GM18873 (cell line): ENCODE measurements at regions not wholly inside any gene's neighbourhood (a gene's known extent, or its start where the extent isn't known, plus 50 kb on each side); places are given as distances from the start of the nearest gene placed in this dataset.

Source experiments
- ATAC-seq: cut with Tn5 transposase; IDR thresholded peaks from one replicate; pipeline ENCODE4 v1.9.1; 2021; ENCODE audit warnings: mild to moderate bottlenecking, moderate library complexity, moderate number of reproducible peaks; ENCODE audit not compliant: unreplicated experiment, low FRiP score

DNA sequence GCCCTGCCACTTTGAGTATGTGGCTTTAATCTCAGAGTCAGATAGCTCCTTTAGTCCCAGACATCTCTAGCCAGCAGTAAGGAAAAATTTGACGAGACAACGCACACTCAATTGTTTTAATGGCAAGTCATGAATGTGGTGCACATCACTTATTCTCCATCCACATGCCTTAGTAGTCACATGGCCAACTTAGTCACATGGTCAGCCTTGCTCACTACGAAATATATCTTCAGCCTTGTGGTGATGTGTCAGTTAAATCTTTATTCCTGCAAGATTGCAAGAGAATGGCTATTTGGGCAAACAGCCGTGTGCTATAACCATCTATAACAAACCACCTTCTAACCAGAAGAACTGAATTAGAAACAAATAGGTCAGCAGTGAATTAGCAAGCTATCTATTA lies 871.1 kb upstream of the CELF2 start:
- ATAC-seq: no peak

GRCh38 chr10:10149899-10150298 lies 867.8 kb upstream of the CELF2 start:
- ATAC-seq: no peak

DNA sequence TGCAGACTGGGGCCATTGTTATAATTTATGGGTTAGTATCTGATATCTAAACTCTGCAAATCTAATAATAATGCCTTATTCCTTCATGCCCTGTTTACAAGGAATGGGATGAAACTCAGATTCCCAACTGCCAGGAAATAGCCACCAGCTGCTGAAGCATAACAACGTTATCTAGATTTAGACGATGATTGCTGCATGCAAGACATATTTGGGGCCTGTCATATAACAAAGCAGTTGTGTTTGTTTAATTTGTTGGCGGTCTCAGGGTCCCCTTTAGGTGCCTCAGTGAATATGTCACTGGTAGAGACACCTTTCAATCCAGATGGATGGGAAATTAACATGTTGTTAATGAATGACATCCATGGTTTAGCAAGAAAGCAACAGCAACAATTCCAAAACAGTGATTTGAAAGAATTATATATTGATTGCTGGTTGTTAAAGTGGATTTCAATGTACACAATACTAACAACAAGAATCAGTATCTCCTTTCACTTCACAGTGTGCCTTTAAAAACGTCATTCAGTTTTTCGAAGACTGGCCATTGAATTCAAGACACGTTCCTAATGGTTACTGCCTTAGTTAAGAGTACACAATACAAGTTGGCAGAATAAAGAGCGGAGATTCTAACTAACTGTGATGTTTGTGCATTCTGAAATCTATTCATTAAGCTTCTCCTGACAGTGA lies 860.6 kb upstream of the CELF2 start:
- ATAC-seq: no peak

GRCh38 chr10:10160821-10161312 lies 856.8 kb upstream of the CELF2 start:
- no peak for ATAC-seq

GRCh38 chr10:10164848-10165247 lies 852.8 kb upstream of the CELF2 start:
- ATAC-seq: no peak

GRCh38 chr10:10165415-10165814 lies 852.3 kb upstream of the CELF2 start:
- ATAC-seq: no peak

DNA sequence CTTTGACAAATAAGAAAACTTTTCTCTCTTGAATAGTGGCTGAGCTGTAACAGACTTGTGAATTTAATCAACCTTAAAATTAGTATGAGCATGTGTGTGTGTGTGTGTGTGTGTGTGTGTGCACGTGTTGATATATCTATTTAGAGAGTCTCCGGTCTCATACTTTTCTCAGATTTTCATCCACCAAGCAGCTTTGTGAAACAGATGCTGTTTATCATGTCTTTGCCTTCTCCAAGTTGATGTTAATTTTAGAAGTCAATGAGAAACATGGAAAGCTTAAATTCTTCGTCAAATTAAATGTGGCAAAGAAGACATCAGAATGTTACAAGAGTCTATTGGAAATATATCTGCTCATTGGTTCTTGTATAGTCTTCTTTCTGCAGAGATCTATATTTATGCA lies 839.2 kb upstream of the CELF2 start:
- no peak for ATAC-seq

DNA sequence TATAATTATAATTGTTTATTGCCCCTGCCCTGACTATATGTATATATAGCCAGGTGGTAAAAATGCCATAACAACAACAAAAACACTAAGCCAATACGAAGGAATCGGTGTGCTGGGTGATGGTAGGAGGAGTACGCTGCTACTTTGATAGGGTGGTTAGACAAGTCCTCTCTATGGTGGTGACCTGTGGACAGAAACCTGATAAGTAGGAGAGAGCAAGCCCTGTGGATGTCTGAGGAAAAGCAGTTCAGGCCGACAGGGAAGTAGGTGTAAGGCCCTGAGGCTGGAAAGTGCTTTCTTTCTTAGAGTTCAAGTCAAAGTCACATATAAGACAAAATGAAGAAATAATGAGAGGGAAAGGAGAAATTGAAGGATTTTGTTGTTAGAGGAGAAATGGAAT lies 823.8 kb upstream of the CELF2 start:
- ATAC-seq: no peak

GRCh38 chr10:10196701-10197100 lies 821.0 kb upstream of the CELF2 start:
- ATAC-seq: no peak

GRCh38 chr10:10197423-10197822 lies 820.2 kb upstream of the CELF2 start:
- no peak for ATAC-seq

DNA sequence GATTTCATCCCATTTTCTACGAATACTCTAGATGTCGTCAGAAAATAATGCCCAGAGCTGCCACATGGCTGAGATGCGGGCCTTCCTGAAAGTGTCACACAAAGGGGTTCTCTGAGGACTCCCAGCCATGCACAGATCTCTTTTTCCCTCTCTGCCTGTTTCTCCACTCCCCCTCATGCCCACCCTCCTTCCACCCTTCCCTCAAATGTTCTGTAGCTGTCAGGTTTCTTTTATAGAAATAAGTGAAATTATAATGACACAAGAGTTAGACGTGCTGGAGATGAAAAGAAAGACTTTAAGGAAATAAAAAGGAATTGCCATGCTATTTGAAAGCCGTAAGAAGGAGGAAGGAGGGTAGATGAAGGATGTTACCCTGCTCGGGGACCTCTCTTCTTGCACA lies 819.3 kb upstream of the CELF2 start:
- no peak for ATAC-seq

DNA sequence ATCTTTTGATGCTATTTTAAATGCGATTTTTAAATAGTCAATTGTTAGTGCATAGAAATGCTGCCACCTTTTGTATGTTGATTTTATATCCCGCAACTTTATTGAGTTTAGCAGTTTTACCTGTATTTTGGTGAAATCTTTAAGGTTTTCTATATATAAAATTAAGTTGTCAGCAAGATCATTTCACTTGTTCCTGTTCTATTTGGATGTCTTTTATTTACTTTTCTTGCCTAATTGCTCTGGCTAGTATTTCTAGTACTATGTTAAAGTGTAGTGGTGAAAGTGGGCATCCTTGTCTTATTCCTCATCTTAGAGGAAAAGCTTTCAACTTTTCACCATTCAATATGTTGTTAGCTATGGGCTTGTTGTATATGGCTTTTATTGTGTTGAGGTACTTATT lies 813.3 kb upstream of the CELF2 start:
- no peak for ATAC-seq

GRCh38 chr10:10205906-10206305 lies 811.8 kb upstream of the CELF2 start:
- no peak for ATAC-seq

DNA sequence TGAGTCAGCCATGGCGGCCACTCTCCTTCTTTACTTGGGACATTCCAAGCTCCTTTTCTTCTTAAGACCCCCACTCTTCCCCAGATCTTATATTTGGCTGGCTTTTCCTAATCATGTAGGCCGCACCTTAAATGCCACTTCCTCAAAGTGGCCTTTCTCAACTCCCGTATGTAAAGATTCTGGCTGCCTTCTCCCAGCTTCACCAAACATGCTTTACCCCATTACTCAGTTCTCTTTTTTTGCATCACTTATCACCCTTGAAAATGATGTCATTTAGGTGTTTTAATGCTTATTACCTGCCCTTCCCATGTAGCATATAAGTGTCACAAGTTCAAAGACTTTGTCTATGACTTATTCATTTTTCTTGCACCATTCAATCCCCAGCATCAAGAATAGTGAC lies 810.1 kb upstream of the CELF2 start:
- ATAC-seq: no peak

DNA sequence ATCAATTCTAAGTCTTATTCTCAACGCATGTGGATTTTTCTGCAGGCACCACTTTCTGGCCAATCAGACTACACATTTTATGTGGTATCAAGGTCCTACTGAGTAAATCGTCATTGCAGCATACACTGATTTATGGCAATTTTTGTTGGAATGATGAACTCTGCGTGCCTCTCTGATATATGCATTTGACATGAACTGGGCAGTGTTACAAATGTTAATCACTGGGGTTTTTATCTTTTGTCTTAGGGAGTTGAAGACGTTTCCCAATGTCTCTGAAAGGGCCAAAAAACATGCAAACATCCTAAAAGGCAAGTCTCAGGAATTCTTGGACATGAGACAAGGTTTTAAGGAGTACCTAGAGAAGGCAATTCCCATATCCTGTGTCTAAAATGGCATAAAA lies 809.5 kb upstream of the CELF2 start:
- ATAC-seq: no peak

- no peak for ATAC-seq
Observed at GRCh38 chr10:10209167-10209566, 808.5 kb upstream of the CELF2 start.

GRCh38 chr10:10211409-10211808 lies 806.3 kb upstream of the CELF2 start:
- ATAC-seq: no peak

DNA sequence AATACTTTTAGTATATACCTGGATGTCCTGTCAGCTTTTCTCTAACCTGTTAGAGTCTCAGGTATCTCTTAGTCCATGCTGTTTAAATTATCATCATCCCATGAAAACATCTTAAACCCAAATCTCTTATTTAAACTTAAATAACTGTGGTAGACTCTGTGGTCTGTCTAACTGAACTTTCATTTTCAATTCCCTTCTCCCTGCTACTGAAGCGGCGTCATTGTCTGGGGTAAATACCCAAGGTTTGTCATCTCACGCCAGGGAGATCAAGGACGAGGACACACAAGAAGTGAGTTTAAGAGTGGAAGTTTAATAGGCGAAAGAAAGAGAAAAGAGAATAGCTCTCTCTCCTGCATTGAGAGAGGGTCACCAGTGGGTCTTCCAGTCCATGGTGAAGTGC lies 804.4 kb upstream of the CELF2 start:
- ATAC-seq: no peak

DNA sequence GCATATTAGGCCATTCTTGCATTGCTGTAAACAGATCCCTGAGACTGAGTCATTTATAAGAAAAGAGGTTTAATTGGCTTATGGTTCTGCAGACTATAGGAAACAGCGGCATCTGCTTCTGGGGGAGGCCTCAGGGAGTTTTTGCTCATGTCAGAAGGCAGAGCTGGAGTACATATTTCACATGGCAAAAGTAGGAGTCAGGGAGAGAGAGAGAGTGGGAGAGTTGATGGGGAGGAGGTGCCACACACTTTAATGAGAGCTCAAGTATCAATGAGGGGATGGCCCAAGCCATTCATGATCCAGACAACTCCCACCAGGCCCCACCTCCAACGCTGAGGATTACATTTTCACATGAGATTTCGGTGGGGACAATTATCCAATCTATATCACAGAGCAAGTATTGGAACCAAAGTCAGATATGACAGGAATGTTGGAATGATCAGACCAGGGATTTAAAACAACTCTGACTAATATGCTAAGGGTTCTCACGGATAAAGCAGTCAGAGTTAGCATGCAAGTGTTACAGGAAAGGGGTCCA lies 795.3 kb upstream of the CELF2 start:
- no peak for ATAC-seq

DNA sequence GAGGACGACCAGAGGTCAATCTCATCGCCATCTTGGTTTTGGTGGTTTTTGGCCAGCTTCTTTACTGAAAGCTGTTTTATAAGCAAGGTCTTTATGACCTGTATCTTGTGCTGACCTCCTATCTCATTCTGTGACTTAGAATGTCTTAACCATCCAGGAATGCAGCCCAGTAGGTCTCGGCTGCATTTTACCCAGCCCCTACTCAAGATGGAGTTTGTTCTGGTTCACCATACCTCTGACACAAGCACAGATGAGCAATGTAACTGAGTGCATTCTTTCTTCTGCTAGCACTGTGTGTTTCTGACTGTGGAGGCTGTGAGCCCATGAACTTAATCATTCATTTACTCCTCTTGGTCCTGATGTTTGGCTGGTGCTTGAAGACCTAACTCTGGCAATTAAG lies 794.5 kb upstream of the CELF2 start:
- no peak for ATAC-seq

- ATAC-seq: no peak
Observed at GRCh38 chr10:10225136-10225676, 792.5 kb upstream of the CELF2 start.

- ATAC-seq: no peak
Observed at GRCh38 chr10:10233229-10233628, 784.4 kb upstream of the CELF2 start.
